Keratinocyte (primary cell): ENCODE measurements at regions not wholly inside any gene's neighbourhood (a gene's known extent, or its start where the extent isn't known, plus 50 kb on each side); places are given as distances from the start of the nearest gene placed in this dataset.

Source experiments
- EZH2 ChIP-seq: IDR thresholded peaks from one replicate; pipeline ENCODE4 v1.6.1; 2012; ENCODE audit warnings: inconsistent platforms, mild to moderate bottlenecking, low read length, moderate library complexity
- TF ChIP-seq, protein P1 (sequence below), 3 experiments: IDR thresholded peaks in 1 of 3; conservative IDR thresholded peaks in 1 of 3; optimal IDR thresholded peaks in 1 of 3; 2 replicates in 2 of 3; 3 replicates in 1 of 3; pipeline versions ENCODE3 to v1.5.1; 2011; ENCODE audit warnings: low read length in 3 of 3, mild to moderate bottlenecking in 3 of 3, moderate library complexity in 2 of 3, control low read depth in 1 of 3, inconsistent platforms in 1 of 3; ENCODE audit not compliant: insufficient read depth in 2 of 3; ENCODE audit errors: extremely low read depth in 1 of 3

DNA sequence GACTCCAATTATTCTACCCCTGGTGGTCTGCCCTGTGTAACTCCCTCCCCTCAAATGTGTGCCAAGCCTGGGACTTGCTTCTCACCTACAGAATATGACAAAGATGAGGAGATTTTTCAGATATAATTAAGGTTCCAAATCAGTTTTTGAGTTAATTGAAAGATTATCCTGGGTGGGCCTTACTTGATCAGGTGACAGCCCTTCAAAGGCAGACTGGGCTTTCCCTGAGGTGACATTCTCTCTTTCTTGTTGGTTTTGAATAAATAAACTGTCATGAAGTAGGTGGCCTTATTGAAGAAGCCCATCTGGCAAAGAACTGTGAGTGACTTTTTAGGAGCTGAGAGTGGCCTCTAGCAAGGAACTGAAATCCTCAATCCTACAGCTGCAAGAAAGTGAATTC is 106.0 kb downstream of the BRMS1L start:
- no peak for TF ChIP-seq EZH2
- TF ChIP-seq, protein P1, sequence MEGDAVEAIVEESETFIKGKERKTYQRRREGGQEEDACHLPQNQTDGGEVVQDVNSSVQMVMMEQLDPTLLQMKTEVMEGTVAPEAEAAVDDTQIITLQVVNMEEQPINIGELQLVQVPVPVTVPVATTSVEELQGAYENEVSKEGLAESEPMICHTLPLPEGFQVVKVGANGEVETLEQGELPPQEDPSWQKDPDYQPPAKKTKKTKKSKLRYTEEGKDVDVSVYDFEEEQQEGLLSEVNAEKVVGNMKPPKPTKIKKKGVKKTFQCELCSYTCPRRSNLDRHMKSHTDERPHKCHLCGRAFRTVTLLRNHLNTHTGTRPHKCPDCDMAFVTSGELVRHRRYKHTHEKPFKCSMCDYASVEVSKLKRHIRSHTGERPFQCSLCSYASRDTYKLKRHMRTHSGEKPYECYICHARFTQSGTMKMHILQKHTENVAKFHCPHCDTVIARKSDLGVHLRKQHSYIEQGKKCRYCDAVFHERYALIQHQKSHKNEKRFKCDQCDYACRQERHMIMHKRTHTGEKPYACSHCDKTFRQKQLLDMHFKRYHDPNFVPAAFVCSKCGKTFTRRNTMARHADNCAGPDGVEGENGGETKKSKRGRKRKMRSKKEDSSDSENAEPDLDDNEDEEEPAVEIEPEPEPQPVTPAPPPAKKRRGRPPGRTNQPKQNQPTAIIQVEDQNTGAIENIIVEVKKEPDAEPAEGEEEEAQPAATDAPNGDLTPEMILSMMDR (optimal IDR thresholded peaks at IDR 0.05 in 1 of 3, IDR thresholded peaks at IDR 0.05 in 1 of 3, conservative IDR thresholded peaks at IDR 0.05 in 1 of 3; ENCODE audit: extremely low read depth in 1 of 3, insufficient read depth in 2 of 3, low read length in 3 of 3) = no peak
